MCF 10A (cell line): ENCODE measurements at regions not wholly inside any gene's neighbourhood (a gene's known extent, or its start where the extent isn't known, plus 50 kb on each side); places are given as distances from the start of the nearest gene placed in this dataset.

Experiments
- BruUV-seq: library from RNA; stranded (reverse); fragments of 400-500 nt; replicated peaks from 2 replicates; lab custom pipeline; 2021; lab: Mats Ljungman, UMichigan
- CTCF ChIA-PET: fragments of 300-600 bp; sonication (Branson Sonifier 250); formaldehyde crosslinking; extraction: SDS; loops from one replicate; lab custom pipeline; 2021; ENCODE audit warnings: antibody characterized with exemption, inconsistent platforms; lab: Yijun Ruan, JAX
- POLR2A ChIA-PET: fragments of 300-600, 350-650 bp; sonication (Branson Sonifier 250); formaldehyde crosslinking; extraction: SDS; loops from one replicate; lab custom pipeline; 2020; ENCODE audit warnings: antibody characterized with exemption, inconsistent platforms; lab: Yijun Ruan, JAX
- DNase-seq: peaks from one replicate; pipeline ENCODE4 v3.0.0-alpha.2; 2018; ENCODE audit not compliant: unreplicated experiment
- H3K27ac Mint-ChIP-seq: one replicate; pipeline ENCODE4 v1.8.0; 2022; ENCODE audit warnings: mild to moderate bottlenecking, low read depth, mixed read lengths; ENCODE audit not compliant: unreplicated experiment
- H3K27me3 Mint-ChIP-seq: one replicate; pipeline ENCODE4 v1.8.0; 2022; ENCODE audit warnings: mixed read lengths; ENCODE audit not compliant: insufficient read depth, unreplicated experiment
- H3K36me3 Mint-ChIP-seq: one replicate; pipeline ENCODE4 v1.8.0; 2022; ENCODE audit warnings: mild to moderate bottlenecking, moderate library complexity, mixed read lengths; ENCODE audit not compliant: insufficient read depth, unreplicated experiment
- H3K4me1 Mint-ChIP-seq: one replicate; pipeline ENCODE4 v1.8.0; 2022; ENCODE audit warnings: mixed read lengths; ENCODE audit not compliant: insufficient read depth, unreplicated experiment
- H3K4me3 Mint-ChIP-seq: one replicate; pipeline ENCODE4 v1.8.0; 2022; ENCODE audit warnings: mild to moderate bottlenecking, moderate library complexity, mixed read lengths; ENCODE audit not compliant: unreplicated experiment
- H3K9me3 Mint-ChIP-seq: one replicate; pipeline ENCODE4 v1.8.0; 2022; ENCODE audit warnings: mixed read lengths; ENCODE audit not compliant: unreplicated experiment
- CTCF ChIP-seq: fragments of 200-600 bp; IDR thresholded peaks from one replicate; pipeline ENCODE4 v1.8.0; 2022; ENCODE audit warnings: antibody characterized with exemption, mild to moderate bottlenecking; ENCODE audit not compliant: unreplicated experiment
- intact Hi-C: fragments of 100-400 bp; cut with micrococcal nuclease; formaldehyde crosslinking; loops from 2 replicates; pipeline ENCODE4 v1.14.1; 2022

GRCh38 chr13:68982961-68983619 lies 1124.5 kb upstream of the ATXN8OS start:
- Mint-ChIP-seq H3K27me3 (no peaks in the 10 kb centered on the region), H3K9me3 (no peaks in the 10 kb centered on the region), H3K4me3 (no peak overlapping the region), H3K27ac (no peak overlapping the region), H3K36me3 (no peaks in the 10 kb centered on the region), H3K4me1 (no peaks in the 10 kb centered on the region)
- TF ChIP-seq CTCF: no peak
- intact Hi-C loops: no loop called here
- no peak for DNase-seq
- no TSS peak for BruUV-seq
- ChIA-PET CTCF (no interaction called here), POLR2A (no interaction called here)

DNA sequence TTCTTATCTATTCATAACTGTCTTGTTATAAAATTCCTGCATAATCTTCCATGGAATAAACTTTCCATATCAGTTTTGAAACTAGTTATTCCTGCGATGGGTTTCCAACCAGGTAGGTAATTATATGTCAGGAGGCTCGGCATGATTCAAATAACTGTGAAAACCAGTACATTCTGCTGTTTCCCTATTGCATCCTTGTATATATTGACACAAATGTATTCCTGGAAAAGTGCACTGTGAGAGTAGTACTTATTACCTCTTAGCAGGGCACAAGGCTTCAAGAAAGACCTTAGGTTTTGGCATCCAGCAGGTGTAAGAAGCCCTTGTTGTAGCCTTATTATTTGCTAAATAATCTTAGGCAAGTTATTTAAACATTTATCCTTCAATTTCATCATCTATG lies 1131.3 kb upstream of the ATXN8OS start:
- no peaks in the 10 kb centered on the region for H3K36me3 Mint-ChIP-seq
- no peaks in the 10 kb centered on the region for H3K27me3 Mint-ChIP-seq
- CTCF ChIA-PET: no interaction called here
- no peaks in the 10 kb centered on the region for H3K4me1 Mint-ChIP-seq
- no peak for DNase-seq
- no peak for TF ChIP-seq CTCF
- no peak overlapping the region for H3K4me3 Mint-ChIP-seq
- H3K27ac Mint-ChIP-seq: no peak overlapping the region
- POLR2A ChIA-PET: no interaction called here
- no peaks in the 10 kb centered on the region for H3K9me3 Mint-ChIP-seq
- intact Hi-C loops: no loop called here
- no TSS peak for BruUV-seq

DNA sequence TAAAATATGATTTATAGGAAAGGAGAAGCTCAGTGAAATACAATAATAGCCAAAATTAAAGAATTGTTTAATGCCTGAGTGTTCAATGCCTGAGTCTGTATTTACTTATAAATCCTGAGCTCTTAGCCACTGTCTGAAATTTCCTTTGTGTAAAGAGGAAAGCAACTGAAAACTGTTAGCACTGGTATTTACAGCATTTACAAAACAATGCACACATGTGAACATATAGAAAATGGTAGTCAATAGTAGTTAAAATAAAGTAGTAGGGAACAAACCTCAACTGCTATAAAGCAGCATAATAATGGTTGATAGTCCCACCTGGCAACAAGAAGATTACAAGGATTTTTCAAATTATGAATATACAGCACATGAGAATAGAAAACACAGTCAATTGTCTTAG lies 1137.1 kb upstream of the ATXN8OS start:
- intact Hi-C loops: no loop called here
- no peak for DNase-seq
- Mint-ChIP-seq H3K27me3 (no peaks in the 10 kb centered on the region), H3K9me3 (no peaks in the 10 kb centered on the region), H3K36me3 (no peaks in the 10 kb centered on the region), H3K27ac (no peak overlapping the region), H3K4me3 (no peak overlapping the region), H3K4me1 (no peaks in the 10 kb centered on the region)
- no peak for TF ChIP-seq CTCF
- POLR2A ChIA-PET: no interaction called here
- no TSS peak for BruUV-seq
- CTCF ChIA-PET: no interaction called here

GRCh38 chr13:68948586-68948985 lies 1159.0 kb upstream of the ATXN8OS start:
- POLR2A ChIA-PET: no interaction called here
- Mint-ChIP-seq H3K27ac (no peak overlapping the region), H3K36me3 (no peaks in the 10 kb centered on the region), H3K9me3 (no peaks in the 10 kb centered on the region), H3K27me3 (no peaks in the 10 kb centered on the region), H3K4me1 (no peaks in the 10 kb centered on the region), H3K4me3 (no peak overlapping the region)
- BruUV-seq: no TSS peak
- no peak for TF ChIP-seq CTCF
- intact Hi-C loops: no loop called here
- no peak for DNase-seq
- CTCF ChIA-PET: no interaction called here
